NT2/D1 (cell line): ENCODE measurements at regions not wholly inside any gene's neighbourhood (a gene's known extent, or its start where the extent isn't known, plus 50 kb on each side); places are given as distances from the start of the nearest gene placed in this dataset.

Source experiments
- DNase-seq: peaks from one replicate; pipeline ENCODE4 v3.0.0-alpha.2; 2011; ENCODE audit warnings: low read depth, low spot score
- H3K27me3 ChIP-seq: 2 replicates; pipeline ENCODE4 v1.6.0; 2011; ENCODE audit warnings: mild to moderate bottlenecking; ENCODE audit not compliant: insufficient read length, insufficient read depth
- H3K36me3 ChIP-seq: 2 replicates; pipeline ENCODE4 v1.6.1; 2011; ENCODE audit warnings: mild to moderate bottlenecking, low read length, mixed read lengths; ENCODE audit not compliant: insufficient read depth, insufficient read length
- H3K4me1 ChIP-seq: 2 replicates; pipeline ENCODE4 v1.5.1; 2011; ENCODE audit not compliant: insufficient read depth, insufficient read length
- H3K4me3 ChIP-seq: 2 replicates; pipeline ENCODE4 v1.5.1; 2011; ENCODE audit warnings: low read depth; ENCODE audit not compliant: insufficient read length
- H3K9ac ChIP-seq: 2 replicates; pipeline ENCODE4 v1.6.0; 2011; ENCODE audit warnings: low read depth; ENCODE audit not compliant: insufficient read length
- H3K9me3 ChIP-seq: 2 replicates; pipeline ENCODE4 v1.5.1; 2011; ENCODE audit warnings: mild to moderate bottlenecking, low read length; ENCODE audit not compliant: insufficient read depth
- SUZ12 ChIP-seq: IDR thresholded peaks from 2 replicates; pipeline ENCODE4 v1.6.1; 2011; ENCODE audit not compliant: insufficient read length, insufficient read depth; ENCODE audit errors: extremely low read depth
- YY1 ChIP-seq: IDR thresholded peaks from 2 replicates; pipeline ENCODE4 v1.6.1; 2011; ENCODE audit not compliant: insufficient read length, insufficient read depth
- ZNF274 ChIP-seq: IDR thresholded peaks from 2 replicates; pipeline ENCODE4 v1.6.1; 2011; ENCODE audit warnings: mild to moderate bottlenecking, low read depth, low read length

GRCh38 chr3:98984024-98984423 lies 82.5 kb upstream of the DCBLD2 start:
- Histone ChIP-seq H3K36me3 (no peaks in the 10 kb centered on the region), H3K4me3 (no peak overlapping the region), H3K9me3 (no peaks in the 10 kb centered on the region), H3K4me1 (no peaks in the 10 kb centered on the region), H3K27me3 (no peaks in the 10 kb centered on the region), H3K9ac (no peak overlapping the region)
- TF ChIP-seq ZNF274: no peak
- TF ChIP-seq SUZ12: no peak
- DNase-seq: no peak

DNA sequence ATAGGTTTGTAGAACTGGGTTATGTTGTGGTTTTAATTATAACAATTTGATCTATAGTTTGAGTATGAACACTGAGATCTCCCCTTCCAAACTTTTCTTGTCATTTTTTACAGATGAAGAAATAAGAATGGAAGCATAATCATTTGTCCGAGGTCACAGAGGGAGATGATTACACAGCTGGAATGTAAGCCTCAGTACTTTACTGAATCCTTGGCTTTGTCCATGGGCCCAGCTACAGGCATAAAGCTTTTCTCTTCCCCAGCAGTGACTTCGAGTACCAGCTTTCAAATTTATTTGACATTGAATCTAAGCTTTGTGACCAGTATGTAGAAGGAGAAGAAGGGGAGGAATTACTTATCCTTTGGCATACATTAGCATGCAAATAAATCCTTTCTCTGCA lies 80.9 kb upstream of the DCBLD2 start:
- no peak overlapping the region for H3K4me3 ChIP-seq

DNA sequence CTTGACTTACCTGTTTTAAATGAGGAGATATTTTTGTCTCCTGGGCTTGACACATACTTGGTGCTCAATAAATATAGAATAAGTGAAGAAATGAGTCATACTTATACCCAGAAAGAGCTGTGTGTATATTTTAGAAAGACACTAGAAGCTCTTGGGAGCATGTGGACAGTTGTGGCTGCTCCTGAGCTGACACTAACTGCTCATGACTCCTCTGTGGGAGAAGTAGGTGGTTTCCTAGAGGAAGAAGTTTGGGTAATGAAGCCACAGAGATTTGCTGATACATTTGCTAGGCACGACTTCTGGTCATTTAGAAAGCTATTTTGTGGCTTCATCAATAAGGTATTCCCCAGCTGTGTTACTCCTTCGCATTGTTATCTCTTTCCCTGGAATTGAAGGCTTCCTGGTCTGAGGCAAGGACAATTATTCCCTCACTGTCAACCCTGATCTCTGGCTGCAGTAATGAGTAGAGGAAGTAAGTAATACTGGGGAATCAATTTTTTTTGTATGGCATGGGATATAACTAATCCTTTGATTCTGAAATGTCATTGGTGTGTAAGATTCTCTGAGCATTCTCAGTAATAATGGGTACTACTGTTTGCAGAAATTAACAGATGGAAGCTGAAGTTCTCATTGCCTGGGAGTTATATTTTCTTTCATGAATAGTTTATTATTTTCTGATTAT lies 79.6 kb upstream of the DCBLD2 start:
- Histone ChIP-seq H3K4me1 (no peaks in the 10 kb centered on the region), H3K27me3 (no peaks in the 10 kb centered on the region), H3K36me3 (no peaks in the 10 kb centered on the region), H3K9ac (no peak overlapping the region), H3K9me3 (no peaks in the 10 kb centered on the region), H3K4me3 (no peak overlapping the region)
- DNase-seq: no peak
- TF ChIP-seq ZNF274: no peak
- no peak for TF ChIP-seq YY1
- no peak for TF ChIP-seq SUZ12

More for the DNA sequence above, 80.9 kb upstream of the DCBLD2 start:
- Histone ChIP-seq H3K9me3 (no peaks in the 10 kb centered on the region), H3K4me1 (no peaks in the 10 kb centered on the region), H3K27me3 (no peaks in the 10 kb centered on the region), H3K9ac (no peak overlapping the region), H3K36me3 (no peaks in the 10 kb centered on the region)
- DNase-seq: no peak
- TF ChIP-seq ZNF274 (no peak), YY1 (no peak)

- DNase-seq: no peak
- Histone ChIP-seq H3K9me3 (no peaks in the 10 kb centered on the region), H3K9ac (no peak overlapping the region), H3K4me1 (no peaks in the 10 kb centered on the region), H3K36me3 (no peaks in the 10 kb centered on the region), H3K4me3 (no peak overlapping the region), H3K27me3 (no peaks in the 10 kb centered on the region)
- TF ChIP-seq ZNF274 (no peak), SUZ12 (no peak), YY1 (no peak)
These were observed 77.8 kb upstream of the DCBLD2 start for GRCh38 chr3:98979296-98979695.

- no peak overlapping the region for H3K4me3 ChIP-seq
- H3K27me3 ChIP-seq: no peaks in the 10 kb centered on the region
- no peak for TF ChIP-seq SUZ12
- TF ChIP-seq ZNF274: no peak
- TF ChIP-seq YY1: no peak
- H3K4me1 ChIP-seq: no peaks in the 10 kb centered on the region
- H3K9ac ChIP-seq: no peak overlapping the region
- H3K36me3 ChIP-seq: no peaks in the 10 kb centered on the region
- no peak for DNase-seq
- H3K9me3 ChIP-seq: no peaks in the 10 kb centered on the region
These were observed 76.7 kb upstream of the DCBLD2 start for GRCh38 chr3:98978068-98978811.

GRCh38 chr3:98977520-98977919 lies 76.0 kb upstream of the DCBLD2 start:
- no peak overlapping the region for H3K4me3 ChIP-seq
- no peak for TF ChIP-seq ZNF274
- no peak for TF ChIP-seq SUZ12
- TF ChIP-seq YY1: no peak
- H3K27me3 ChIP-seq: no peaks in the 10 kb centered on the region
- no peak overlapping the region for H3K9ac ChIP-seq
- H3K4me1 ChIP-seq: no peaks in the 10 kb centered on the region
- H3K36me3 ChIP-seq: no peaks in the 10 kb centered on the region
- no peaks in the 10 kb centered on the region for H3K9me3 ChIP-seq
- DNase-seq: no peak

- no peaks in the 10 kb centered on the region for H3K27me3 ChIP-seq
- no peak overlapping the region for H3K4me3 ChIP-seq
- TF ChIP-seq YY1 (no peak), ZNF274 (no peak), SUZ12 (no peak)
- no peaks in the 10 kb centered on the region for H3K4me1 ChIP-seq
- no peaks in the 10 kb centered on the region for H3K9me3 ChIP-seq
- no peak overlapping the region for H3K9ac ChIP-seq
- H3K36me3 ChIP-seq: no peaks in the 10 kb centered on the region
- DNase-seq: no peak
These were observed 72.9 kb upstream of the DCBLD2 start for GRCh38 chr3:98974442-98974841.
